ENCODE measurements at regions not wholly inside any gene's neighbourhood (a gene's known extent, or its start where the extent isn't known, plus 50 kb on each side); places are given as distances from the start of the nearest gene placed in this dataset.

GRCh38 chr1:29695803-29696202, 459.5 kb downstream of the PTPRU start:
- intact Hi-C loops (cut with DNase I; ENCODE audit: low total_unique reads), result no loop called here
- no peak overlapping the region for H3K27ac ChIP-seq

GRCh38 chr1:29695036-29695435, 458.7 kb downstream of the PTPRU start:
- Histone ChIP-seq H3K4me1 (no peaks in the 10 kb centered on the region), H3K9me3 (no peaks in the 10 kb centered on the region), H3K27me3 (peaks cover 0 to 18% of the 10 kb centered on the region in 2 donors), H3K4me3 (no peak overlapping the region), H3K36me3 (no peaks in the 10 kb centered on the region), H3K27ac (no peak overlapping the region)
- intact Hi-C loops (cut with DNase I; ENCODE audit: low total_unique reads), result no loop called here
- DNase-seq (ENCODE audit: low spot score in 2 of 2), result no peak
- TF ChIP-seq CTCF (IDR thresholded peaks at IDR 0.05) (no peak), POLR2A (IDR thresholded peaks at IDR 0.05) (no peak), POLR2AphosphoS5 (IDR thresholded peaks at IDR 0.05) (no peak)

More at GRCh38 chr1:29695803-29696202, 459.5 kb downstream of the PTPRU start:
- H3K4me3 ChIP-seq, result no peak overlapping the region
- no peaks in the 10 kb centered on the region for H3K36me3 ChIP-seq
- DNase-seq (ENCODE audit: low spot score in 2 of 2), result no peak
- peaks cover 0 to 10% of the 10 kb centered on the region in 2 donors for H3K27me3 ChIP-seq
- H3K4me1 ChIP-seq, result no peaks in the 10 kb centered on the region
- TF ChIP-seq POLR2A (IDR thresholded peaks at IDR 0.05) (no peak), CTCF (IDR thresholded peaks at IDR 0.05) (no peak), POLR2AphosphoS5 (IDR thresholded peaks at IDR 0.05) (no peak)
- H3K9me3 ChIP-seq, result no peaks in the 10 kb centered on the region

GRCh38 chr1:29691499-29691898, 455.2 kb downstream of the PTPRU start:
- no peaks in the 10 kb centered on the region for H3K4me1 ChIP-seq
- no peak overlapping the region for H3K27ac ChIP-seq
- intact Hi-C loops (cut with DNase I; ENCODE audit: low total_unique reads), result no loop called here
- TF ChIP-seq POLR2AphosphoS5 (IDR thresholded peaks at IDR 0.05) (no peak), POLR2A (IDR thresholded peaks at IDR 0.05) (no peak), CTCF (IDR thresholded peaks at IDR 0.05) (no peak)
- H3K4me3 ChIP-seq, result no peak overlapping the region
- no peaks in the 10 kb centered on the region for H3K36me3 ChIP-seq
- H3K27me3 ChIP-seq, result peaks cover 0 to 30% of the 10 kb centered on the region in 2 donors
- DNase-seq (ENCODE audit: low spot score in 2 of 2), result no peak
- no peaks in the 10 kb centered on the region for H3K9me3 ChIP-seq

- no peak for DNase-seq (ENCODE audit: low spot score in 2 of 2)
- TF ChIP-seq CTCF (IDR thresholded peaks at IDR 0.05) (no peak), POLR2A (IDR thresholded peaks at IDR 0.05) (no peak), POLR2AphosphoS5 (IDR thresholded peaks at IDR 0.05) (no peak)
- Histone ChIP-seq H3K9me3 (no peaks in the 10 kb centered on the region), H3K27ac (no peak overlapping the region), H3K4me3 (no peak overlapping the region), H3K4me1 (no peaks in the 10 kb centered on the region), H3K36me3 (no peaks in the 10 kb centered on the region), H3K27me3 (peaks cover 0 to 32% of the 10 kb centered on the region in 2 donors)
- intact Hi-C loops (cut with DNase I; ENCODE audit: low total_unique reads), result no loop called here
Observed at GRCh38 chr1:29690156-29690555, 453.8 kb downstream of the PTPRU start.

- no peak for DNase-seq (ENCODE audit: low spot score in 2 of 2)
- Histone ChIP-seq H3K4me3 (no peak overlapping the region), H3K36me3 (no peaks in the 10 kb centered on the region), H3K27me3 (peaks cover 0 to 34% of the 10 kb centered on the region in 2 donors), H3K9me3 (no peaks in the 10 kb centered on the region), H3K4me1 (no peaks in the 10 kb centered on the region), H3K27ac (no peak overlapping the region)
- no peak for TF ChIP-seq POLR2A (IDR thresholded peaks at IDR 0.05)
- intact Hi-C loops (cut with DNase I; ENCODE audit: low total_unique reads), result no loop called here
Observed at GRCh38 chr1:29689372-29690030, 453.2 kb downstream of the PTPRU start.
